Activated CD8-positive, alpha-beta memory T cell treated with anti-CD3 and anti-CD28 coated beads for 24 hours (primary cell): ENCODE measurements at regions not wholly inside any gene's neighbourhood (a gene's known extent, or its start where the extent isn't known, plus 50 kb on each side); places are given as distances from the start of the nearest gene placed in this dataset.
A peak's percentile ranks its signal among the peaks of the same experiment; 100 is the strongest.
"Not testable (repeated sequence)": the region's sequence is repeated elsewhere in the genome, so short reads cannot be mapped to it uniquely, and the experiment has no call there.

Source experiments
- DNase-seq: peaks from one replicate; pipeline ENCODE4 v3.0.0-alpha.2; 2020

- no peak for DNase-seq
These were observed 235.3 kb upstream of the ZFP64 start for GRCh38 chr20:52426856-52427255.

GRCh38 chr20:52425701-52426100, 234.1 kb upstream of the ZFP64 start:
- no peak for DNase-seq

DNA sequence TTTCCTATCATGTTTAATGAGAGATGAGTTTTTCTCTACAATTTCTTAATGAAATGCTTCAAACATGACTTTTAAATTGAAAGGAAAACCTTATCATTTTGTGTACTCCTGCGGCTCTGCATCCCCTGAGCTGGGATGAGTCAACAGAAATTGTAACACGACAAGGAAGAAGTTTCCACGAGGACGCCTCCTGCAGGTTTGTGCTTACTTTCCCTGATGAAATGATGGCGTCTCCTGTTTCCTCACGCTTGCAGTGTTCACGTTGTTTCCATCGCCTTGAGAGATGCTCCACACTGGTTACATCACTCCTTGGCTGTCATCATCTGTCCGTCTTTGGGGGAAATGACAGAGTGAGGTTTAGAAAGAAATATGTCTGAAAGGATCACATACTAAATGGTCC, 233.7 kb upstream of the ZFP64 start:
- no peak for DNase-seq

GRCh38 chr20:52424357-52424942, 232.9 kb upstream of the ZFP64 start:
- DNase-seq: not testable (repeated sequence)

- not testable (repeated sequence) for DNase-seq
These were observed 232.1 kb upstream of the ZFP64 start for GRCh38 chr20:52423536-52424140.

DNA sequence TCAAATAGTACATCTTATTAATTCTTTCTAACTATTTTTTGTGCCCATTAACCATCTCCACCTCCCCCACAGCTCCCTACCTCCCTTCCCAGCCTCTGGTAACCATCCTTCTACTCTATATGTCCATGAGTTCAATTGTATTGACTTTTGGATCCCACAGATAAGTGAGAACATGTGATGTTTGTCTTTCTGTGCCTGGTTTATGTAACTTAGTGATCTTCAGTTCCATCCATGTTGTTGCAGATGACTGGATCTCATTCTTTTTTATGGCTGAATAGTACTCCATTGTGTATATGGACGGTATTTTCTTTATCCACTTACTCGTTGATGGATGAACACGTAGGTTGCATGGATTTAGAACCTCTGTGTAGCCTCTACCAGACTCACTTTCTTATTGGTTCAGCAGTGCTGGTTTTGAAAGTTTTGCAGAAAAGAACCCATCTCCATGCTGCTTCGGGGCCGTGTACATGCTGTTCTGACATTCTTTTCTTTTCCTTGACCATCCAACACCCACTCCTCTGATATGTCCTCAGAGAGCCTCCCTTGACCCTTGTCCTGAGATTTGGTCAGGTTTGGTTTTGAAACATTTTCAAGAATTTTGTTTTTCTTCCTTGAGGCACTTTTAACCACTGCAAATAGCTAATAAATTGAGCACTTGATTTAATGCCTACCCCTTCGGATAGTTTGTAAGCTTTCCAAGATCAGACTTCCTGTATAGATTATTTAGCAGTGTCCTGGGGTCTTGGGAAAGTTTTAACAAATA, 231.2 kb upstream of the ZFP64 start:
- no peak for DNase-seq

DNA sequence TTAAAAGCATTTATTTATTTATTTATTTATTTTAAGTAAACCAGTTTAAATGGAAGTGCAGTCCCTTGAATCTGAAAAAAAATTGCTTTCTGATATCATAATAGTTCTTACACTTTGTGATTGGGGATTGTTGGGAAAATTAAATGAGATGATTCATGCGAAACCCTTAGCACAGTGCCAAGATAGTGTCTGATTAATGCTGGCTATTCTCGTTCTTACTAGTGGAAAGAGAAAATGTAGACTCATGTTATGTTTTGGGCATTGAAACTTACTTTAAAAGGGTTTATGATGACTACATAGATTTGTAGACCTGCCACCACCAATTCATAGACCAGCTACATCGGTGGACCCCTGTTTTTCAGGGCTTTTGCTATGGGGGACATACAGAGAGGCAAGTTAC, 229.2 kb upstream of the ZFP64 start:
- DNase-seq: no peak

GRCh38 chr20:52419205-52419604, 227.6 kb upstream of the ZFP64 start:
- DNase-seq: no peak

DNA sequence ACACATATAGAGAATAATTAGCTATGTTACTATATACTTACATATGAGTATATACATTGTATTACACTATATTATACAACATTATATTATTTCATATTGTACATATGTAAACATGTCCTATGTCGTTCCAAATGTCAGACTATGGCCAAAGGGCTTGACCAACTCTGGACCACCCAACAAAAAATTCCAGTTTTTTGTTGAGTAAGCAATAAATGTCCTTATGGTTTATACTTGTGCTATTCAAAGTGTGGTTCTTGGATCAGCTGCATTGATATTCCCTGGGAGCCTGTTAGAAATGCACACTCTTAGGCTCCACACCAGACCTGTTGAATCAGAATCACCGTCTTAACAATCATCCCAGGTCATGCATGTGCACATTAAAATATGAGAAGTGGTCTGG, 225.4 kb upstream of the ZFP64 start:
- DNase-seq: no peak

DNA sequence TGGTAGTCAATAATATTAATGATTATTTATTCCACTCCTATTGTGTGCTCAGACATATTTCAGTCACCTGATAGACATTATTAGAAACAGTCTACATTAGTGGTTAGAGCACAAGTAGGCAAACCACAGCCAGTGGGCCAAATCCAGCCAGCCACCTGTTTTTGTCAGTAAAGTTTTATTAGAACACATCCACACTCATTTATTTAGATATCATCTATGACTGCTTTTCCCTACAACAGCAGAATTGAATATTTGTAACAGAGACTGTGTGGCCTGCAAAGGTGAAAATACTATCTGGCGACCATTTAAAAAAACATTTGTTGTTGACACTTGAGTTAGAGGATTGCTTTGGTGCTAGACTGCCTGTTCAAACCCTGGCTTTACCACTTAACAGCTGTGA, 220.0 kb upstream of the ZFP64 start:
- no peak for DNase-seq

DNA sequence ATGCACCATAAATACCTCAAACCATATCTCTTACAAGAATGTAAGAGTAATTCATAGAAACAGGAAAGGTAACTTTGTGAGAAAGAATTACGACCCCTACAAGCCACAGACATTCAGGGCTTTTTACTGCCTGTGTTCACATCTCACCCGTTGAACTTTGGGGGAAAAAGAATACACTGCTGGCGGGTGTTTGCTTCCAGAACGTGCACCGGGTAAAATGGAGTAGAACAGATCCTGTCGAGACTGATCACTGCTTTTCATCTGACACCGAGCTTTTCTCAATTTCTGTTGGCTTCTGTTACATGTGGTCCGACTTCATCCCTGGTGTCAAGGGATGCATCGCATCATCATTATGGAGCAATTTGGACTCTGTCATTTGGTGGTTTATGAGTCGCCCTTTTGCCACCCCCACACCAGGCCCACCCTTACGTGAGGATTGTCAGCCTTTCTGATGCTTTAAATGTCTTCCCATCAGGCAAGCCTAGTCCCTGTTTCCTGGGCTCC, 219.2 kb upstream of the ZFP64 start:
- DNase-seq: peak; percentile 61

DNA sequence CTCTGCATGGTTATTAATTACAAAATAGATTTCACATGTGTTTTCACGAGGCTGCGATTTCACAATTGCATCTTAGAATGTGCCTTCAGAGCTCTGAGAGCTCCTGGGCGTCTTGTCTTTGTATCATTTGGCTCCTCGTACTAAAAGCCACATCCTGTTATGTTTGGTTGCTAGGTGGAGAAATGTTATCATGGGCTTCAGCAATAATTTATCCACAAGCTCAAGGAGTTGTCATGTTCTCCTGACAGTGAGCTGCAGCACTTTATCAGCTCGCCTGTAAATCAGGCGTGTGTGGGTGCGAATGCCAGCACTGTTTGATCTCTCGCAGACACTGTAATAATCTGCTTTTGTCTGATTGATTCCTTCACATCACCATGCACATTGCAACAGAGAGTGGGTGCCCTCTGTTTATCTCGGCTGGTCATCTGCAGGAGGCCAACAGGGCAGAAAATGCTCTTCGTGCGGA, 218.6 kb upstream of the ZFP64 start:
- DNase-seq: peak; percentile 63

GRCh38 chr20:52405986-52406385, 214.4 kb upstream of the ZFP64 start:
- DNase-seq: no peak

GRCh38 chr20:52405417-52405816, 213.8 kb upstream of the ZFP64 start:
- DNase-seq: no peak

DNA sequence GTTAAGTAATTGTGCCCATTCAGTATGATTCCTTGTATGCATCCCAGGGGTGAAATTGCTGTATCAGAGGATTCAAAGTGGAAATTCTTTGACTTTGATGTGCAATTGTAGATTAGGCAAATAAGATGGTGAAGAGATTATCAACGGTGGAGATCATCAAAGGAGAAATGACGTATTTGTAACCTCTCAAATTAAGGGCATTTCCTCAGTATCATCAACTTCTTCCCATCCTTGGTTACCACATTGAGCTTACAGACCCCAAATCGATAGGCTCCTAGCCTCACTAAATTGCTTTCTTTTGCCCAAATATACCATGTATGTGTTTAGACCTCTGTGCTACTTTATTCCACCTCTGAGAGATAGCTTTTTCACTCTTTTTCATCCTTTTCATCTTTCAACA, 213.1 kb upstream of the ZFP64 start:
- no peak for DNase-seq

DNA sequence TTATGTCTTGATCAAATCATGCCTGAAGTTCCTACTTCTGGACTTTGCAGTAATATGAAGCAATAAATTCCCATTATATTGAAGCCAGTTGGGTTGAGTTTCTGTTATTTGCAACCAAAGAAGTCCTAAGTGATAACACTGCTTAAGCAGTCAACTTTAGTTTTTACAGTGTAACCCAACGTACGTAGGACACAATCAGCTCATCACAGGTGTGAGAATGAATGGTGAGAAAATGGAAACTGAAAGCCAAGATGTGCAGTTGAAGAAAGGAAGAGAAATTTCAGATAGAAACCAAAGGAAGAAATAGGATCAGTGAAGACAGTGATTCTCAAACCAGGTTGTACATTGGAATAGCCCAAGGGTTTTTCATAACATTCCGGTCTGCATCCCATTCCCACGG, 211.4 kb upstream of the ZFP64 start:
- DNase-seq: no peak

GRCh38 chr20:52402514-52402913, 210.9 kb upstream of the ZFP64 start:
- no peak for DNase-seq

DNA sequence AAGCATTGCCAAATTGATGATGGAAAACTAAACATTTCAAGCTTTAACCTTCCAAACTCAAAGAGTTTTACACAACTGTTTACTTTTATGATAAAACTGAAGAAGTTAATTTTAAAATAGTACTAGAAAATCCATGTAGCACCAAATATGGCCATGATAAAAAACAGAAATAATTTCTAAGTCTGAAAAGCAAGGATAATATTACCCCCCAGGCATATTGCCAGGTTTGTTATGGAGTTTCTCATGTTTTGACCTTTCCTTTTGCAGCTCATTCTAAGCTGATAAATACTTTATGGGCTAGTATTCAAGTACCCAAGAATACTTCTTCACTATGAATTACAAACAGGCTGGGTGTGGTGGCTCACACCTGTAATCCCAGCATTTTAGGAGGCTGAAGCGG, 209.9 kb upstream of the ZFP64 start:
- DNase-seq: no peak

- DNase-seq: no peak
These were observed 207.8 kb upstream of the ZFP64 start for GRCh38 chr20:52399352-52399751.

- DNase-seq: no peak
These were observed 198.0 kb upstream of the ZFP64 start for GRCh38 chr20:52389606-52390005.

GRCh38 chr20:52383995-52384621, 192.5 kb upstream of the ZFP64 start:
- no peak for DNase-seq

DNA sequence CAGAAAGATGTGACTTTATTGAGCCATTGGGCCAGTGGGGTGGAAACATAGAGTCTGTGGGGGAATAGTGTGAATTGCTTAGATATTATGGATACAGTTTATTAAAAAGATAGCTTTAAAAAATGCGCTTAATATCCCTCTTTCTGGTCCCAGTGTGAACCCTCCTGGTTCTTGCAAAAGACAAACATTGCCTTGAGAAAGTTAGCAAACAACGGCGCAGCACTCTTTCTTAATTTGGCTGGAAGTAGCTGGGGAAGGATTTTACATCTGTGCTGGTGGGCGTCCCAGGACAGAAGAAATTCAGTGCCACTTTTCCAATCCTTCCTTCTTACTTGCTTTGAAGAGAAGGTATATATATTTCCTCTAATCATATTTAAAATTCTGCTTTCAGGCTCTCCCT, 191.4 kb upstream of the ZFP64 start:
- no peak for DNase-seq

DNA sequence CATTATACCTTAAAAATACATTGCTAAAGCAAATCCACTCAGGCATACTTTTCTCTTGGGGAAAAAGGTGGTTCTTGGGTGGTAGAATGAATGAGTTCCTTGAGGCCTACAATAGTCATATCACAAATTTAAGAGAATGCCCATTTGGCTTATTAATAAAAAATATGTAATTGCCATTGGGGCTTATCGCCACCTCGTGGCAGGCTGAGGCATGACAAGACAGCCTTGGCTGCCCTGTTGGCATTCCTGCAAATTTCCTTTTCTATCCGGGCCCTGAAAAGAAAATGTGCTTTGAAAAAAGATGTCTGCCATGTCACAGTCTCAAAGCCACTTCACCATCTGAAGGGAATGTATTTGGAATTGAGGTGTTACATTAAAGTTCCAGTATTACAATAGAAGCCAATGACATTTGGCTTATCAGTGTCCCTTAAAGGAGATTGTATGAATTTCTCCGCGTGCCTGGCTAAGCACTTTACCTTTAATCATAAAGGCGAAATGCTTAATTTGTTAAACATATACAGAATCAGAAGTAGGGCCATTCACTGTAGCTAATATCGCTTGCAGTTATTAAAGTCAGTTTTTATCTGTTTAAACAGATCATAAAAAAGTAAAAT, 188.3 kb upstream of the ZFP64 start:
- peak; percentile 70 for DNase-seq
